GM18858 (cell line): ENCODE measurements at regions not wholly inside any gene's neighbourhood (a gene's known extent, or its start where the extent isn't known, plus 50 kb on each side); places are given as distances from the start of the nearest gene placed in this dataset.
"Not testable (repeated sequence)": the region's sequence is repeated elsewhere in the genome, so short reads cannot be mapped to it uniquely, and the experiment has no call there.

Experiments
- ATAC-seq: cut with Tn5 transposase; IDR thresholded peaks from one replicate; pipeline ENCODE4 v1.9.1; 2021; ENCODE audit not compliant: unreplicated experiment

GRCh38 chr2:89756616-89757015, 1065.1 kb downstream of the RPIA start:
- not testable (repeated sequence) for ATAC-seq

GRCh38 chr2:89758332-89759026, 1067.0 kb downstream of the RPIA start:
- ATAC-seq, result not testable (repeated sequence)

GRCh38 chr2:89760762-89761161, 1069.3 kb downstream of the RPIA start:
- not testable (repeated sequence) for ATAC-seq

GRCh38 chr2:89761171-89761570, 1069.7 kb downstream of the RPIA start:
- ATAC-seq, result not testable (repeated sequence)

GRCh38 chr2:89761863-89762262, 1070.4 kb downstream of the RPIA start:
- not testable (repeated sequence) for ATAC-seq

GRCh38 chr2:89762461-89763253, 1071.2 kb downstream of the RPIA start:
- not testable (repeated sequence) for ATAC-seq

GRCh38 chr2:89763254-89763580, 1071.7 kb downstream of the RPIA start:
- ATAC-seq, result no peak

GRCh38 chr2:89763581-89764485, 1072.4 kb downstream of the RPIA start:
- ATAC-seq, result no peak

GRCh38 chr2:89764571-89765360, 1073.3 kb downstream of the RPIA start:
- ATAC-seq, result not testable (repeated sequence)

- not testable (repeated sequence) for ATAC-seq
Observed at GRCh38 chr2:89765361-89765718, 1073.9 kb downstream of the RPIA start.

- ATAC-seq, result not testable (repeated sequence)
Observed at GRCh38 chr2:89766141-89766990, 1074.9 kb downstream of the RPIA start.

GRCh38 chr2:89767058-89767457, 1075.6 kb downstream of the RPIA start:
- ATAC-seq, result not testable (repeated sequence)

- ATAC-seq, result no peak
Observed at GRCh38 chr2:89767572-89768435, 1076.3 kb downstream of the RPIA start.

- no peak for ATAC-seq
Observed at GRCh38 chr2:89775885-89776284, 1084.4 kb downstream of the RPIA start.

GRCh38 chr2:89780318-89780717, 1088.8 kb downstream of the RPIA start:
- no peak for ATAC-seq

- no peak for ATAC-seq
Observed at GRCh38 chr2:89781962-89782361, 1090.5 kb downstream of the RPIA start.

- no peak for ATAC-seq
Observed at GRCh38 chr2:89784960-89785359, 1093.5 kb downstream of the RPIA start.

- not testable (repeated sequence) for ATAC-seq
Observed at GRCh38 chr2:89785528-89785927, 1094.1 kb downstream of the RPIA start.

GRCh38 chr2:89786642-89787041, 1095.2 kb downstream of the RPIA start:
- not testable (repeated sequence) for ATAC-seq
